ENCODE measurements at regions not wholly inside any gene's neighbourhood (a gene's known extent, or its start where the extent isn't known, plus 50 kb on each side); places are given as distances from the start of the nearest gene placed in this dataset.

DNA sequence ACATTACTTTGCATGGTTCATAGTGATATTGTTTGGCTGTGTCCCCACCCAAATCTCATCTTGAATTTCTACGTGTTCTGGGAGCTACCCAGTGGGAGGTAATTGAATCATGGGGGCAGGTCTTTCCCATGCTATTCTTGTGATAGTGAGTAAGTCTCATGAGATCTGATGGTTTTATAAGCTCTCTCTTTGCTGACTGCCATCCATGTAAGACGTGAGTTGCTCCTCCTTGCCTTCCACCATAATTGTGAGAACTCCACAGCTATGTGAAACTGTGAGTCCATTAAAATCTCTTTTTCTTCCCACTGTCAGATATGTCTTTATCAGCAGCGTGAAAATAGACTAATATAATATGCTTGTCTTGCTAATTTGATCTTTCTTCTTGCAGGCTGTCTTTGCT lies 200.4 kb upstream of the NOX3 start:
- TF ChIP-seq, protein P1, sequence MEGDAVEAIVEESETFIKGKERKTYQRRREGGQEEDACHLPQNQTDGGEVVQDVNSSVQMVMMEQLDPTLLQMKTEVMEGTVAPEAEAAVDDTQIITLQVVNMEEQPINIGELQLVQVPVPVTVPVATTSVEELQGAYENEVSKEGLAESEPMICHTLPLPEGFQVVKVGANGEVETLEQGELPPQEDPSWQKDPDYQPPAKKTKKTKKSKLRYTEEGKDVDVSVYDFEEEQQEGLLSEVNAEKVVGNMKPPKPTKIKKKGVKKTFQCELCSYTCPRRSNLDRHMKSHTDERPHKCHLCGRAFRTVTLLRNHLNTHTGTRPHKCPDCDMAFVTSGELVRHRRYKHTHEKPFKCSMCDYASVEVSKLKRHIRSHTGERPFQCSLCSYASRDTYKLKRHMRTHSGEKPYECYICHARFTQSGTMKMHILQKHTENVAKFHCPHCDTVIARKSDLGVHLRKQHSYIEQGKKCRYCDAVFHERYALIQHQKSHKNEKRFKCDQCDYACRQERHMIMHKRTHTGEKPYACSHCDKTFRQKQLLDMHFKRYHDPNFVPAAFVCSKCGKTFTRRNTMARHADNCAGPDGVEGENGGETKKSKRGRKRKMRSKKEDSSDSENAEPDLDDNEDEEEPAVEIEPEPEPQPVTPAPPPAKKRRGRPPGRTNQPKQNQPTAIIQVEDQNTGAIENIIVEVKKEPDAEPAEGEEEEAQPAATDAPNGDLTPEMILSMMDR (IDR thresholded peaks at IDR 0.05): no peak
- TF ChIP-seq POLR2A (IDR thresholded peaks at IDR 0.05): no peak
